Large intestine (tissue), 3 donors: ENCODE measurements at regions not wholly inside any gene's neighbourhood (a gene's known extent, or its start where the extent isn't known, plus 50 kb on each side); places are given as distances from the start of the nearest gene placed in this dataset.
A peak's percentile ranks its signal among the peaks of the same experiment; 100 is the strongest.
"Not testable (repeated sequence)": the region's sequence is repeated elsewhere in the genome, so short reads cannot be mapped to it uniquely, and the experiment has no call there.

Source experiments
- DNase-seq, 2 donors: peaks; one replicate each; pipeline versions ENCODE4 v3.0.0 to v3.0.0-alpha.2; 2013
- H3K27ac ChIP-seq: one replicate; pipeline ENCODE4 v1.5.1; 2013; ENCODE audit warnings: low read length
- H3K27me3 ChIP-seq: 2 replicates; pipeline ENCODE4 v1.6.1; 2013; ENCODE audit warnings: low read length; ENCODE audit not compliant: control insufficient read depth, insufficient read depth
- H3K36me3 ChIP-seq: 2 replicates; pipeline ENCODE4 v1.6.1; 2013; ENCODE audit warnings: low read length; ENCODE audit not compliant: control insufficient read depth, insufficient read depth
- H3K4me1 ChIP-seq: one replicate; pipeline ENCODE4 v1.6.1; 2013; ENCODE audit warnings: low read length; ENCODE audit not compliant: control insufficient read depth, insufficient read depth
- H3K4me3 ChIP-seq: one replicate; pipeline ENCODE4 v1.5.1; 2013; ENCODE audit warnings: low read length
- H3K9me3 ChIP-seq: one replicate; pipeline ENCODE4 v1.6.1; 2013; ENCODE audit warnings: mild to moderate bottlenecking, low read depth, low read length, moderate library complexity; ENCODE audit not compliant: control insufficient read depth
- WGBS: methylation state at CpG from one replicate; pipeline ENCODE4 v1.1.5; 2013; ENCODE audit warnings: low lambda C conversion rate; ENCODE audit not compliant: insufficient coverage; 5-methylcytosine and 5-hydroxymethylcytosine counted together

GRCh38 chr6:43931201-43931600 lies 161.2 kb downstream of the VEGFA start:
- H3K4me1 ChIP-seq: peaks cover 44% of the 10 kb centered on the region
- H3K36me3 ChIP-seq: no peaks in the 10 kb centered on the region
- no peaks in the 10 kb centered on the region for H3K27me3 ChIP-seq
- H3K27ac ChIP-seq: no peak overlapping the region
- H3K9me3 ChIP-seq: no peaks in the 10 kb centered on the region
- 100% methylated on average over 1 of the region's 6 CpGs for WGBS
- H3K4me3 ChIP-seq: no peak overlapping the region
- no peak for DNase-seq

GRCh38 chr6:43930440-43931154 lies 160.6 kb downstream of the VEGFA start:
- Histone ChIP-seq H3K27me3 (no peaks in the 10 kb centered on the region), H3K4me1 (peaks cover 49% of the 10 kb centered on the region), H3K36me3 (no peaks in the 10 kb centered on the region), H3K4me3 (no peak overlapping the region), H3K9me3 (no peaks in the 10 kb centered on the region), H3K27ac (no peak overlapping the region)
- no peak for DNase-seq
- WGBS: 67% methylated on average over 3 of the region's 8 CpGs

GRCh38 chr6:43929511-43929910 lies 159.5 kb downstream of the VEGFA start:
- H3K4me3 ChIP-seq: no peak overlapping the region
- no peak overlapping the region for H3K27ac ChIP-seq
- no peaks in the 10 kb centered on the region for H3K27me3 ChIP-seq
- H3K4me1 ChIP-seq: peaks cover 49% of the 10 kb centered on the region
- no peak for DNase-seq
- no peaks in the 10 kb centered on the region for H3K9me3 ChIP-seq
- 100% methylated on average over 1 of the region's 5 CpGs for WGBS
- H3K36me3 ChIP-seq: no peaks in the 10 kb centered on the region

- no peaks in the 10 kb centered on the region for H3K9me3 ChIP-seq
- H3K27me3 ChIP-seq: no peaks in the 10 kb centered on the region
- no peak overlapping the region for H3K4me3 ChIP-seq
- H3K36me3 ChIP-seq: no peaks in the 10 kb centered on the region
- peak overlapping the region; percentile 76 for H3K27ac ChIP-seq
- no CpG with 5 or more reads among the region's 4 CpGs for WGBS
- peaks cover 32% of the 10 kb centered on the region for H3K4me1 ChIP-seq
- DNase-seq: peak in 1 of 2 donors; percentile 83
Measured at GRCh38 chr6:43927532-43928210, 157.7 kb downstream of the VEGFA start.

- Histone ChIP-seq H3K27me3 (no peaks in the 10 kb centered on the region), H3K9me3 (no peaks in the 10 kb centered on the region), H3K4me3 (no peak overlapping the region), H3K27ac (peak overlapping the region; percentile 76), H3K4me1 (peaks cover 27% of the 10 kb centered on the region), H3K36me3 (no peaks in the 10 kb centered on the region)
- peak; percentile 94 to 98 for DNase-seq
- WGBS: no CpG with 5 or more reads among the region's 17 CpGs
Measured at GRCh38 chr6:43926634-43927531, 156.9 kb downstream of the VEGFA start.

- not testable (repeated sequence) for H3K36me3 ChIP-seq, H3K27me3 ChIP-seq, H3K9me3 ChIP-seq, DNase-seq, H3K4me3 ChIP-seq
- H3K27ac ChIP-seq: peak overlapping the region; percentile 76
- peaks cover 27% of the 10 kb centered on the region for H3K4me1 ChIP-seq
- no CpG with 5 or more reads among the region's 7 CpGs for WGBS
Measured at GRCh38 chr6:43925636-43926139, 155.7 kb downstream of the VEGFA start.

GRCh38 chr6:43924222-43924702 lies 154.3 kb downstream of the VEGFA start:
- Histone ChIP-seq H3K27me3 (no peaks in the 10 kb centered on the region), H3K27ac (no peak overlapping the region), H3K4me3 (no peak overlapping the region), H3K36me3 (no peaks in the 10 kb centered on the region), H3K4me1 (peaks cover 27% of the 10 kb centered on the region), H3K9me3 (no peaks in the 10 kb centered on the region)
- WGBS: no CpG with 5 or more reads among the region's 12 CpGs
- no peak for DNase-seq

- Histone ChIP-seq H3K27me3 (no peaks in the 10 kb centered on the region), H3K27ac (no peak overlapping the region), H3K4me3 (no peak overlapping the region), H3K9me3 (no peaks in the 10 kb centered on the region), H3K36me3 (no peaks in the 10 kb centered on the region), H3K4me1 (peaks cover 27% of the 10 kb centered on the region)
- WGBS: no CpG with 5 or more reads among the region's 15 CpGs
- DNase-seq: no peak
Measured at GRCh38 chr6:43923376-43924221, 153.6 kb downstream of the VEGFA start.

- no peaks in the 10 kb centered on the region for H3K36me3 ChIP-seq
- H3K27me3 ChIP-seq: no peaks in the 10 kb centered on the region
- peaks cover 27% of the 10 kb centered on the region for H3K4me1 ChIP-seq
- no peaks in the 10 kb centered on the region for H3K9me3 ChIP-seq
- WGBS: no CpG with 5 or more reads among the region's 17 CpGs
- no peak overlapping the region for H3K4me3 ChIP-seq
- no peak for DNase-seq
- H3K27ac ChIP-seq: no peak overlapping the region
Measured at GRCh38 chr6:43922426-43923375, 152.7 kb downstream of the VEGFA start.
